Occipital lobe (tissue), 1 donor: ENCODE measurements at regions not wholly inside any gene's neighbourhood (a gene's known extent, or its start where the extent isn't known, plus 50 kb on each side); places are given as distances from the start of the nearest gene placed in this dataset.

ENCODE experiments used
- DNase-seq: peaks from one replicate; lab custom pipeline; 2025; lab: John Stamatoyannopoulos, UW

GRCh38 chr1:60388092-60388987, 314.8 kb upstream of the C1orf87 start:
- no peak for DNase-seq

- DNase-seq: no peak
These were observed 313.6 kb upstream of the C1orf87 start for GRCh38 chr1:60387175-60387574.

- no peak for DNase-seq
These were observed 312.7 kb upstream of the C1orf87 start for GRCh38 chr1:60386249-60386648.

- DNase-seq: no peak
These were observed 302.6 kb upstream of the C1orf87 start for GRCh38 chr1:60376196-60376595.

GRCh38 chr1:60374537-60374936, 301.0 kb upstream of the C1orf87 start:
- no peak for DNase-seq

GRCh38 chr1:60367532-60367931, 294.0 kb upstream of the C1orf87 start:
- DNase-seq: no peak

GRCh38 chr1:60359431-60359830, 285.9 kb upstream of the C1orf87 start:
- no peak for DNase-seq

- no peak for DNase-seq
These were observed 277.0 kb upstream of the C1orf87 start for GRCh38 chr1:60350531-60350930.

GRCh38 chr1:60348884-60349283, 275.3 kb upstream of the C1orf87 start:
- no peak for DNase-seq

GRCh38 chr1:60345621-60346020, 272.1 kb upstream of the C1orf87 start:
- DNase-seq: no peak

GRCh38 chr1:60345049-60345448, 271.5 kb upstream of the C1orf87 start:
- no peak for DNase-seq

GRCh38 chr1:60343736-60344135, 270.2 kb upstream of the C1orf87 start:
- no peak for DNase-seq

- no peak for DNase-seq
These were observed 269.0 kb upstream of the C1orf87 start for GRCh38 chr1:60342569-60342968.

GRCh38 chr1:60341274-60341673, 267.7 kb upstream of the C1orf87 start:
- DNase-seq: no peak

- DNase-seq: no peak
These were observed 258.1 kb upstream of the C1orf87 start for GRCh38 chr1:60331647-60332046.

- no peak for DNase-seq
These were observed 256.1 kb upstream of the C1orf87 start for GRCh38 chr1:60329651-60330050.

GRCh38 chr1:60311838-60312237, 238.3 kb upstream of the C1orf87 start:
- no peak for DNase-seq

GRCh38 chr1:60299581-60299980, 226.0 kb upstream of the C1orf87 start:
- no peak for DNase-seq

GRCh38 chr1:60298290-60298689, 224.7 kb upstream of the C1orf87 start:
- no peak for DNase-seq

GRCh38 chr1:60296794-60297193, 223.2 kb upstream of the C1orf87 start:
- no peak for DNase-seq

- no peak for DNase-seq
These were observed 218.6 kb upstream of the C1orf87 start for GRCh38 chr1:60292140-60292539.

- no peak for DNase-seq
These were observed 216.8 kb upstream of the C1orf87 start for GRCh38 chr1:60290393-60290792.

GRCh38 chr1:60287536-60287935, 214.0 kb upstream of the C1orf87 start:
- no peak for DNase-seq

- DNase-seq: no peak
These were observed 210.1 kb upstream of the C1orf87 start for GRCh38 chr1:60283690-60284089.
